Fibroblast of lung (primary cell): ENCODE measurements at regions not wholly inside any gene's neighbourhood (a gene's known extent, or its start where the extent isn't known, plus 50 kb on each side); places are given as distances from the start of the nearest gene placed in this dataset.

ENCODE experiments used
- DNase-seq, 2 donors: peaks; one replicate each; pipeline versions ENCODE4 v3.0.0 to v3.0.0-alpha.2; 2010; ENCODE audit warnings: low read depth in 2 of 2
- H2AFZ ChIP-seq: 2 replicates; pipeline ENCODE4 v1.5.1; 2012; ENCODE audit warnings: low read length, control low read depth, inconsistent platforms
- H3K27ac ChIP-seq: 2 replicates; pipeline ENCODE4 v1.5.1; 2011; ENCODE audit warnings: low read length, control low read depth; ENCODE audit not compliant: insufficient read depth
- H3K27me3 ChIP-seq: 2 replicates; pipeline ENCODE4 v1.5.1; 2011; ENCODE audit warnings: mild to moderate bottlenecking, low read length; ENCODE audit not compliant: control insufficient read depth, insufficient read depth
- H3K36me3 ChIP-seq: 2 replicates; pipeline ENCODE4 v1.5.1; 2011; ENCODE audit warnings: low read length; ENCODE audit not compliant: control insufficient read depth, insufficient read depth
- H3K4me1 ChIP-seq: 2 replicates; pipeline ENCODE4 v1.5.1; 2011; ENCODE audit warnings: low read length; ENCODE audit not compliant: control insufficient read depth, insufficient read depth; ENCODE audit errors: extremely low read depth
- H3K4me2 ChIP-seq: 2 replicates; pipeline ENCODE4 v1.5.1; 2011; ENCODE audit warnings: low read length, control low read depth; ENCODE audit not compliant: insufficient read depth; ENCODE audit errors: extremely low read depth
- H3K4me3 ChIP-seq, 4 experiments: fragments of 200-600 bp in 1 of 4; sonication (generic) in 1 of 4; replicated peaks in 1 of 4; 2 replicates each; pipeline ENCODE4 v1.5.1; 2011 to 2016; ENCODE audit warnings: low read length in 4 of 4, low read depth in 3 of 4, mild to moderate bottlenecking in 3 of 4, control low read depth in 2 of 4, inconsistent platforms in 1 of 4, mixed read lengths in 1 of 4; ENCODE audit not compliant: insufficient read depth in 1 of 4; ENCODE audit errors: control extremely low read depth in 1 of 4
- H3K79me2 ChIP-seq: 2 replicates; pipeline ENCODE4 v1.5.1; 2012; ENCODE audit warnings: mild to moderate bottlenecking, low read length, inconsistent platforms; ENCODE audit not compliant: control insufficient read depth, insufficient read depth
- H3K9ac ChIP-seq: 2 replicates; pipeline ENCODE4 v1.5.1; 2011; ENCODE audit warnings: mild to moderate bottlenecking, low read length, control low read depth; ENCODE audit not compliant: insufficient read depth
- H3K9me3 ChIP-seq: 2 replicates; pipeline ENCODE4 v1.5.1; 2012; ENCODE audit warnings: low read depth, low read length; ENCODE audit not compliant: control insufficient read depth, insufficient read depth
- H4K20me1 ChIP-seq: 2 replicates; pipeline ENCODE4 v1.5.1; 2011; ENCODE audit warnings: low read length; ENCODE audit not compliant: control insufficient read depth, insufficient read depth; ENCODE audit errors: extremely low read depth
- CTCF ChIP-seq, 2 donors: IDR thresholded peaks in 1 of 2; conservative IDR thresholded peaks in 1 of 2; 1 replicate in 1 of 2; 2 replicates in 1 of 2; pipeline ENCODE4 v1.5.1; 2011 to 2012; ENCODE audit warnings: low read length in 2 of 2, control low read depth in 1 of 2, inconsistent platforms in 1 of 2, low read depth in 1 of 2, mild to moderate bottlenecking in 1 of 2
- EZH2 ChIP-seq: IDR thresholded peaks from 2 replicates; pipeline ENCODE4 v1.5.1; 2012; ENCODE audit warnings: low read length, control low read depth, mild to moderate bottlenecking; ENCODE audit errors: missing control alignments

GRCh38 chr12:67797753-67798152 is 149.2 kb downstream of the DYRK2 start:
- no peak overlapping the region for H3K4me3 ChIP-seq
- H3K9me3 ChIP-seq = no peaks in the 10 kb centered on the region
- H3K36me3 ChIP-seq = no peaks in the 10 kb centered on the region
- no peak for DNase-seq
- H3K9ac ChIP-seq = no peak overlapping the region
- no peak overlapping the region for H3K27ac ChIP-seq
- H3K79me2 ChIP-seq = no peaks in the 10 kb centered on the region
- no peaks in the 10 kb centered on the region for H3K27me3 ChIP-seq
- no peaks in the 10 kb centered on the region for H4K20me1 ChIP-seq
- no peak overlapping the region for H3K4me2 ChIP-seq
- no peak overlapping the region for H2AFZ ChIP-seq
- TF ChIP-seq CTCF (conservative IDR thresholded peaks at IDR 0.05 in 1 of 2, IDR thresholded peaks at IDR 0.05 in 1 of 2; ENCODE audit: low read depth in 1 of 2, low read length in 2 of 2) (no peak), EZH2 (no peak)
- H3K4me1 ChIP-seq = peaks cover 3% of the 10 kb centered on the region

GRCh38 chr12:67798768-67799167 is 150.2 kb downstream of the DYRK2 start:
- Histone ChIP-seq H3K36me3 (no peaks in the 10 kb centered on the region), H3K79me2 (no peaks in the 10 kb centered on the region), H3K9ac (no peak overlapping the region), H3K27ac (no peak overlapping the region), H3K9me3 (no peaks in the 10 kb centered on the region), H3K4me3 (no peak overlapping the region), H3K4me1 (peaks cover 3% of the 10 kb centered on the region), H3K4me2 (no peak overlapping the region), H3K27me3 (no peaks in the 10 kb centered on the region), H4K20me1 (no peaks in the 10 kb centered on the region), H2AFZ (no peak overlapping the region)
- TF ChIP-seq CTCF (conservative IDR thresholded peaks at IDR 0.05 in 1 of 2, IDR thresholded peaks at IDR 0.05 in 1 of 2; ENCODE audit: low read depth in 1 of 2, low read length in 2 of 2) = no peak
- TF ChIP-seq EZH2 = no peak
- no peak for DNase-seq

GRCh38 chr12:67802731-67803130 is 154.2 kb downstream of the DYRK2 start:
- TF ChIP-seq CTCF (conservative IDR thresholded peaks at IDR 0.05 in 1 of 2, IDR thresholded peaks at IDR 0.05 in 1 of 2; ENCODE audit: low read depth in 1 of 2, low read length in 2 of 2) = no peak
- TF ChIP-seq EZH2 = no peak
- DNase-seq = no peak
- no peaks in the 10 kb centered on the region for H3K27me3 ChIP-seq
- H3K4me2 ChIP-seq = no peak overlapping the region
- no peaks in the 10 kb centered on the region for H3K36me3 ChIP-seq
- H3K4me1 ChIP-seq = no peaks in the 10 kb centered on the region
- no peaks in the 10 kb centered on the region for H3K9me3 ChIP-seq
- no peaks in the 10 kb centered on the region for H4K20me1 ChIP-seq
- no peak overlapping the region for H2AFZ ChIP-seq
- H3K27ac ChIP-seq = no peak overlapping the region
- no peak overlapping the region for H3K4me3 ChIP-seq
- no peaks in the 10 kb centered on the region for H3K79me2 ChIP-seq
- H3K9ac ChIP-seq = no peak overlapping the region
